ENCODE measurements at regions not wholly inside any gene's neighbourhood (a gene's known extent, or its start where the extent isn't known, plus 50 kb on each side); places are given as distances from the start of the nearest gene placed in this dataset.

GRCh38 chr22:48302657-48303368 is 1524.9 kb downstream of the BRD1 start:
- TF ChIP-seq POLR2AphosphoS5 (IDR thresholded peaks at IDR 0.05; ENCODE audit: low read depth, low read length) (no peak), POLR2A (IDR thresholded peaks at IDR 0.05; ENCODE audit: low read depth, low read length) (no peak), TAF1 (IDR thresholded peaks at IDR 0.05; ENCODE audit: low read depth, low read length) (no peak), SPI1 (IDR thresholded peaks at IDR 0.05; ENCODE audit: low read depth, low read length) (no peak), PAX5 (IDR thresholded peaks at IDR 0.05; ENCODE audit: insufficient read depth, low read length, severe bottlenecking) (no peak)

Data from GM12891 (cell line).